H1 (cell line): ENCODE measurements at regions not wholly inside any gene's neighbourhood (a gene's known extent, or its start where the extent isn't known, plus 50 kb on each side); places are given as distances from the start of the nearest gene placed in this dataset.

ENCODE experiments used
- CTCF ChIA-PET: fragments of 300-600 bp; sonication (Branson Sonifier 250); formaldehyde crosslinking; loops from one replicate; lab custom pipeline; 2021; ENCODE audit not compliant: partially characterized antibody; lab: Charles Lee
- POLR2A ChIA-PET: fragments of 300-600 bp; sonication (Branson Sonifier 250); formaldehyde crosslinking; loops from one replicate; lab custom pipeline; 2021; ENCODE audit warnings: inconsistent platforms; ENCODE audit not compliant: partially characterized antibody; lab: Charles Lee
- DNase-seq, 2 experiments: peaks; one replicate each; pipeline versions ENCODE4 v3.0.0 to v3.0.0-alpha.2; 2010 to 2022; ENCODE audit warnings: low spot score in 2 of 2, low read depth in 1 of 2, mixed read lengths in 1 of 2
- FAIRE-seq: peaks from 2 replicates; lab custom pipeline; 2011; peaks lifted over from hg19 to GRCh38; lab: Jason Lieb, UNC
- H2AFZ ChIP-seq: 2 replicates; pipeline ENCODE4 v1.8.1; 2012; ENCODE audit warnings: low read length, inconsistent platforms
- H2AK5ac ChIP-seq: 2 replicates; pipeline ENCODE4 v1.6.1; 2013; ENCODE audit warnings: low read depth, low read length
- H2BK120ac ChIP-seq: replicated peaks from 2 replicates; pipeline ENCODE3; 2013; ENCODE audit warnings: low read depth, low read length, inconsistent platforms
- H2BK12ac ChIP-seq: 2 replicates; pipeline ENCODE4 v1.6.1; 2013; ENCODE audit warnings: low read depth, low read length
- H2BK15ac ChIP-seq: 2 replicates; pipeline ENCODE4 v1.6.1; 2013; ENCODE audit warnings: low read length
- H2BK20ac ChIP-seq: 2 replicates; pipeline ENCODE4 v1.6.1; 2013; ENCODE audit warnings: low read length
- H2BK5ac ChIP-seq: 2 replicates; pipeline ENCODE4 v1.6.1; 2013; ENCODE audit warnings: low read depth, low read length
- H3K14ac ChIP-seq: 2 replicates; pipeline ENCODE4 v1.6.1; 2013; ENCODE audit warnings: inconsistent platforms; ENCODE audit not compliant: insufficient read length
- H3K18ac ChIP-seq: 2 replicates; pipeline ENCODE4 v1.6.1; 2013; ENCODE audit warnings: low read length; ENCODE audit errors: extremely low read depth
- H3K23ac ChIP-seq: 2 replicates; pipeline ENCODE4 v1.6.1; 2013; ENCODE audit warnings: inconsistent platforms; ENCODE audit not compliant: insufficient read length
- H3K23me2 ChIP-seq: 2 replicates; pipeline ENCODE4 v1.6.1; 2013; ENCODE audit warnings: low read depth, low read length
- H3K27ac ChIP-seq: 2 replicates; pipeline ENCODE4 v1.6.1; 2011; ENCODE audit warnings: low read depth, low read length, inconsistent platforms
- H3K27me3 ChIP-seq, 4 experiments: replicated peaks in 1 of 4; 1 replicate in 1 of 4; 2 replicates in 3 of 4; pipeline versions ENCODE4 v1.6.1 to v1.8.1; 2011 to 2013; ENCODE audit warnings: low read length in 3 of 4, mild to moderate bottlenecking in 3 of 4, inconsistent platforms in 2 of 4, mixed read lengths in 2 of 4, moderate library complexity in 1 of 4; ENCODE audit not compliant: control insufficient read depth in 3 of 4, insufficient read depth in 3 of 4; ENCODE audit errors: extremely low read depth in 1 of 4
- H3K36me3 ChIP-seq, 4 experiments: 2 replicates each; pipeline versions ENCODE4 v1.6.1 to v1.8.1; 2011 to 2013; ENCODE audit warnings: mild to moderate bottlenecking in 4 of 4, low read length in 3 of 4, moderate library complexity in 2 of 4, control low read depth in 1 of 4, inconsistent platforms in 1 of 4; ENCODE audit not compliant: insufficient read depth in 4 of 4, control insufficient read depth in 2 of 4
- H3K4ac ChIP-seq: replicated peaks from 2 replicates; pipeline ENCODE3; 2013; ENCODE audit warnings: low read length, low read depth, mixed read lengths, inconsistent platforms; ENCODE audit not compliant: insufficient read length
- H3K4me1 ChIP-seq, 4 experiments: replicated peaks in 1 of 4; 1 replicate in 1 of 4; 2 replicates in 3 of 4; pipeline versions ENCODE4 v1.6.1 to v1.8.1; 2011 to 2013; ENCODE audit warnings: low read length in 3 of 4, inconsistent platforms in 2 of 4, mixed read lengths in 1 of 4; ENCODE audit not compliant: insufficient read depth in 4 of 4, control insufficient read depth in 3 of 4
- H3K4me2 ChIP-seq, 2 experiments: 2 replicates each; pipeline versions ENCODE4 v1.6.1 to v1.8.1; 2011 to 2013; ENCODE audit warnings: low read depth in 2 of 2, low read length in 2 of 2, control low read depth in 1 of 2, inconsistent platforms in 1 of 2, mild to moderate bottlenecking in 1 of 2; ENCODE audit not compliant: insufficient read depth in 1 of 2
- H3K4me3 ChIP-seq, 4 experiments: fragments of 200-600, 300-600 bp in 1 of 4; sonication (generic), shearing (Covaris generic), sonication (Bioruptor Twin) in 1 of 4; 2 replicates each; pipeline versions ENCODE4 v1.5.1 to v1.8.1; 2011 to 2016; ENCODE audit warnings: low read length in 4 of 4, low read depth in 3 of 4, control low read depth in 2 of 4, inconsistent platforms in 2 of 4, mild to moderate bottlenecking in 2 of 4, mixed read lengths in 1 of 4, moderate library complexity in 1 of 4; ENCODE audit not compliant: insufficient read depth in 2 of 4; ENCODE audit errors: extremely low read depth in 1 of 4
- H3K56ac ChIP-seq: replicated peaks from 2 replicates; pipeline ENCODE3; 2013; ENCODE audit warnings: low read depth, mild to moderate bottlenecking, mixed read lengths, low read length, inconsistent platforms; ENCODE audit not compliant: insufficient read length
- H3K79me1 ChIP-seq: 2 replicates; pipeline ENCODE4 v1.6.1; 2013; ENCODE audit warnings: low read depth, low read length, control low read depth
- H3K79me2 ChIP-seq, 2 experiments: 2 replicates each; pipeline versions ENCODE4 v1.6.1 to v1.8.1; 2012 to 2013; ENCODE audit warnings: low read length in 2 of 2, mild to moderate bottlenecking in 2 of 2, inconsistent platforms in 1 of 2; ENCODE audit not compliant: insufficient read depth in 2 of 2, control insufficient read depth in 1 of 2
- H3K9ac ChIP-seq, 4 experiments: replicated peaks in 1 of 4; 1 replicate in 1 of 4; 2 replicates in 3 of 4; pipeline versions ENCODE4 v1.6.1 to v1.8.1; 2011 to 2013; ENCODE audit warnings: low read depth in 3 of 4, low read length in 3 of 4, control low read depth in 2 of 4, mild to moderate bottlenecking in 2 of 4, moderate library complexity in 2 of 4, inconsistent platforms in 1 of 4; ENCODE audit errors: extremely low read depth in 1 of 4
- H3K9me3 ChIP-seq, 2 experiments: 2 replicates each; pipeline versions ENCODE4 v1.6.1 to v1.8.1; 2012 to 2013; ENCODE audit warnings: mild to moderate bottlenecking in 2 of 2, moderate library complexity in 2 of 2, control low read depth in 1 of 2, inconsistent platforms in 1 of 2, low read depth in 1 of 2, low read length in 1 of 2, mixed read lengths in 1 of 2; ENCODE audit not compliant: insufficient read depth in 2 of 2
- H4K20me1 ChIP-seq, 2 experiments: replicated peaks in 1 of 2; 2 replicates each; pipeline versions ENCODE3 to v1.8.1; 2011 to 2013; ENCODE audit warnings: inconsistent platforms in 2 of 2, low read length in 2 of 2, mild to moderate bottlenecking in 1 of 2; ENCODE audit not compliant: insufficient read depth in 2 of 2, control insufficient read depth in 1 of 2
- H4K5ac ChIP-seq: 2 replicates; pipeline ENCODE4 v1.6.1; 2013; ENCODE audit warnings: low read length, low read depth, mixed read lengths, inconsistent platforms; ENCODE audit not compliant: insufficient read length
- H4K8ac ChIP-seq: 2 replicates; pipeline ENCODE4 v1.8.0; 2013; ENCODE audit warnings: mild to moderate bottlenecking, moderate library complexity, low read length, inconsistent platforms; ENCODE audit not compliant: insufficient read depth; ENCODE audit errors: extremely low read depth
- H4K91ac ChIP-seq: replicated peaks from 2 replicates; pipeline ENCODE3; 2013; ENCODE audit warnings: low read length, mixed read lengths, inconsistent platforms; ENCODE audit not compliant: insufficient read length
- ATF2 ChIP-seq: IDR thresholded peaks from 2 replicates; pipeline ENCODE4 v1.6.1; 2012; ENCODE audit warnings: low read length, inconsistent platforms
- CHD1 ChIP-seq: IDR thresholded peaks from 2 replicates; pipeline ENCODE4 v1.6.1; 2012; ENCODE audit warnings: low read depth, low read length, improper control_type of control experiment
- EGR1 ChIP-seq: IDR thresholded peaks from 2 replicates; pipeline ENCODE4 v1.6.1; 2011; ENCODE audit warnings: low read depth, low read length, borderline replicate concordance
- GTF2F1 ChIP-seq: IDR thresholded peaks from 2 replicates; pipeline ENCODE4 v1.6.1; 2012; ENCODE audit warnings: low read depth, low read length, improper control_type of control experiment, borderline replicate concordance
- JUN ChIP-seq: IDR thresholded peaks from 2 replicates; pipeline ENCODE4 v1.6.1; 2011; ENCODE audit warnings: low read depth, mild to moderate bottlenecking, improper control_type of control experiment, low read length
- PHF8 ChIP-seq: fragments of 200-600 bp; sonication (generic); conservative IDR thresholded peaks from 2 replicates; pipeline ENCODE4 v1.7.1; 2012; ENCODE audit warnings: low read depth, mild to moderate bottlenecking, inconsistent platforms, low read length, moderate library complexity
- RBBP5 ChIP-seq: IDR thresholded peaks from 2 replicates; pipeline ENCODE4 v1.7.1; 2012; ENCODE audit warnings: low read depth, mild to moderate bottlenecking, inconsistent platforms, low read length, moderate library complexity, borderline replicate concordance
- RFX5 ChIP-seq: IDR thresholded peaks from 2 replicates; pipeline ENCODE4 v1.6.1; 2011; ENCODE audit warnings: low read depth, low read length, improper control_type of control experiment, borderline replicate concordance
- RXRA ChIP-seq: IDR thresholded peaks from 2 replicates; pipeline ENCODE4 v1.6.1; 2011; ENCODE audit warnings: low read depth, mild to moderate bottlenecking, low read length, moderate library complexity; ENCODE audit not compliant: insufficient read depth
- SIRT6 ChIP-seq: IDR thresholded peaks from one replicate; pipeline ENCODE4 v1.7.1; 2012; ENCODE audit warnings: low read length, inconsistent platforms
- TAF7 ChIP-seq: optimal IDR thresholded peaks from 2 replicates; pipeline ENCODE3; 2011; ENCODE audit warnings: low read depth, mild to moderate bottlenecking, inconsistent platforms, low read length, moderate library complexity, borderline replicate concordance
- TBP ChIP-seq: IDR thresholded peaks from 2 replicates; pipeline ENCODE4 v1.6.1; 2011; ENCODE audit warnings: low read depth, low read length, improper control_type of control experiment
- YY1 ChIP-seq: IDR thresholded peaks from 2 replicates; pipeline ENCODE4 v1.6.1; 2011; ENCODE audit warnings: low read depth, mild to moderate bottlenecking, low read length
- WGBS, 2 experiments: shearing (Covaris generic) in 1 of 2; methylation state at CpG; one replicate each; pipeline versions ENCODE4 v1.1.6 to v1.1.7; 2013 to 2015; ENCODE audit warnings: low lambda C conversion rate in 2 of 2, mixed read lengths in 2 of 2, inconsistent platforms in 1 of 2, low coverage in 1 of 2, missing lambda C conversion rate in 1 of 2; ENCODE audit not compliant: insufficient replicate concordance in 2 of 2, insufficient coverage in 1 of 2, insufficient read length in 1 of 2; ENCODE audit errors: extremely low coverage in 1 of 2, missing lambda C conversion rate in 1 of 2; 5-methylcytosine and 5-hydroxymethylcytosine counted together

GRCh38 chr2:239544143-239544917 lies 143.5 kb upstream of the HDAC4 start:
- H3K23ac ChIP-seq: no peak overlapping the region
- no peak overlapping the region for H3K9ac ChIP-seq
- H2BK15ac ChIP-seq: no peak overlapping the region
- H3K4me1 ChIP-seq: no peaks in the 10 kb centered on the region
- no peak overlapping the region for H2BK120ac ChIP-seq
- H3K18ac ChIP-seq: no peak overlapping the region
- H3K79me1 ChIP-seq: no peaks in the 10 kb centered on the region
- no peak overlapping the region for H3K4ac ChIP-seq
- WGBS, 2 experiments: 87 to 100% methylated on average over 1 to 8 of the region's 8 CpGs
- no peak overlapping the region for H4K8ac ChIP-seq
- H3K27me3 ChIP-seq: no peaks in the 10 kb centered on the region
- no peak overlapping the region for H2AK5ac ChIP-seq
- no peaks in the 10 kb centered on the region for H3K9me3 ChIP-seq
- H3K27ac ChIP-seq: no peak overlapping the region
- no peak overlapping the region for H3K4me2 ChIP-seq
- no peaks in the 10 kb centered on the region for H3K23me2 ChIP-seq
- no peaks in the 10 kb centered on the region for H3K36me3 ChIP-seq
- DNase-seq: no peak
- no peak overlapping the region for H2BK5ac ChIP-seq
- H4K20me1 ChIP-seq: no peaks in the 10 kb centered on the region
- H2AFZ ChIP-seq: no peak overlapping the region
- no peak overlapping the region for H2BK12ac ChIP-seq
- H3K4me3 ChIP-seq: no peak overlapping the region
- no peaks in the 10 kb centered on the region for H3K79me2 ChIP-seq
- no peak overlapping the region for H3K14ac ChIP-seq
- no peak overlapping the region for H2BK20ac ChIP-seq
- ChIA-PET CTCF (no interaction called here), POLR2A (no interaction called here)
- H4K91ac ChIP-seq: no peak overlapping the region
- no peak overlapping the region for H4K5ac ChIP-seq
- no peak for FAIRE-seq
- no peak overlapping the region for H3K56ac ChIP-seq
- TF ChIP-seq ATF2 (no peak), RBBP5 (no peak), RXRA (no peak), PHF8 (no peak), TBP (no peak), YY1 (no peak), GTF2F1 (no peak), TAF7 (no peak), CHD1 (no peak), SIRT6 (no peak), RFX5 (no peak), EGR1 (no peak), JUN (no peak)
